Spleen (tissue), 11 donors: ENCODE measurements at regions not wholly inside any gene's neighbourhood (a gene's known extent, or its start where the extent isn't known, plus 50 kb on each side); places are given as distances from the start of the nearest gene placed in this dataset.
"Not testable (repeated sequence)": the region's sequence is repeated elsewhere in the genome, so short reads cannot be mapped to it uniquely, and the experiment has no call there.

Experiments
- DNase-seq: peaks from one replicate; pipeline ENCODE4 v3.0.0-alpha.2; 2020
- H3K27ac ChIP-seq, 8 donors: fragments of 200-600 bp; sonication (generic) in 7 of 8; 1 replicate in 4 of 8; 2 replicates in 4 of 8; pipeline versions ENCODE4 v1.5.0 to v1.8.0; 2016 to 2021; ENCODE audit warnings: inconsistent platforms in 4 of 8, mild to moderate bottlenecking in 4 of 8, moderate library complexity in 1 of 8
- H3K27me3 ChIP-seq, 7 donors: fragments of 200-600 bp; sonication (generic) in 6 of 7; replicated peaks in 1 of 7; 1 replicate in 4 of 7; 2 replicates in 3 of 7; pipeline versions ENCODE4 v1.5.0 to v1.8.0; 2016 to 2021; ENCODE audit warnings: inconsistent platforms in 3 of 7, mild to moderate bottlenecking in 1 of 7
- H3K36me3 ChIP-seq, 6 donors: fragments of 200-600 bp; sonication (generic) in 5 of 6; 1 replicate in 4 of 6; 2 replicates in 2 of 6; pipeline versions ENCODE4 v1.5.0 to v1.8.0; 2016 to 2021; ENCODE audit warnings: inconsistent platforms in 2 of 6
- H3K4me1 ChIP-seq, 6 donors: fragments of 200-600 bp; sonication (generic) in 5 of 6; 1 replicate in 3 of 6; 2 replicates in 3 of 6; pipeline versions ENCODE4 v1.5.0 to v1.8.0; 2016 to 2021; ENCODE audit warnings: inconsistent platforms in 3 of 6
- H3K4me3 ChIP-seq, 8 donors: fragments of 200-600 bp; sonication (generic) in 7 of 8; 1 replicate in 4 of 8; 2 replicates in 4 of 8; pipeline versions ENCODE4 v1.5.0 to v1.8.0; 2016 to 2021; ENCODE audit warnings: inconsistent platforms in 4 of 8, mild to moderate bottlenecking in 4 of 8, moderate library complexity in 2 of 8
- H3K9me3 ChIP-seq, 8 donors: fragments of 200-600 bp; sonication (generic) in 7 of 8; 1 replicate in 4 of 8; 2 replicates in 4 of 8; pipeline versions ENCODE4 v1.5.0 to v1.8.0; 2016 to 2021; ENCODE audit warnings: inconsistent platforms in 4 of 8
- POLR2A ChIP-seq, 3 donors: fragments of 450-650 bp; IDR thresholded peaks; one replicate each; pipeline ENCODE4 v1.5.1; 2017; ENCODE audit warnings: antibody characterized with exemption in 3 of 3, mild to moderate bottlenecking in 1 of 3
- POLR2AphosphoS5 ChIP-seq, 3 donors: sonication (generic); formaldehyde crosslinking; IDR thresholded peaks; one replicate each; pipeline ENCODE4 v1.5.1; 2017; ENCODE audit warnings: antibody characterized with exemption in 3 of 3
- WGBS, 5 donors: extraction: QIAGEN DNeasy Blood & Tissue Kit in 3 of 5; methylation state at CpG; one replicate each; pipeline versions ENCODE4 v1.1.5 to v1.1.7; 2013 to 2018; 5-methylcytosine and 5-hydroxymethylcytosine counted together
- intact Hi-C: fragments of 100-400 bp; cut with DNase I; formaldehyde crosslinking; loops from one replicate; pipeline ENCODE4 v1.15.0; 2023; ENCODE audit warnings: low total_unique reads
- TF ChIP-seq, protein P1 (sequence below), 11 experiments: fragments of 200-600 bp in 7 of 11; fragments of 450-650 bp in 4 of 11; sonication (generic) in 4 of 11; IDR thresholded peaks in 8 of 11; conservative IDR thresholded peaks in 3 of 11; 1 replicate in 7 of 11; 2 replicates in 4 of 11; pipeline versions ENCODE4 v1.4.0 to v1.8.0; 2016 to 2021; ENCODE audit warnings: antibody characterized with exemption in 11 of 11, inconsistent platforms in 4 of 11, mild to moderate bottlenecking in 1 of 11
- donor health status: healthy with polysubstance abuse.
- donor health status: DM: no; HTN: no; CAD: no; lungs with moderate emphysema.
- donor health status: DM: no; HTN: no; CAD: no.
- donor health status: Bipolar disorder and iron deficiency.
- donor health status: healthy.
- donor health status: DM: no; HTN: no; CAD: no.
- donor health status: DM: yes; HTN: yes; CAD: no.

DNA sequence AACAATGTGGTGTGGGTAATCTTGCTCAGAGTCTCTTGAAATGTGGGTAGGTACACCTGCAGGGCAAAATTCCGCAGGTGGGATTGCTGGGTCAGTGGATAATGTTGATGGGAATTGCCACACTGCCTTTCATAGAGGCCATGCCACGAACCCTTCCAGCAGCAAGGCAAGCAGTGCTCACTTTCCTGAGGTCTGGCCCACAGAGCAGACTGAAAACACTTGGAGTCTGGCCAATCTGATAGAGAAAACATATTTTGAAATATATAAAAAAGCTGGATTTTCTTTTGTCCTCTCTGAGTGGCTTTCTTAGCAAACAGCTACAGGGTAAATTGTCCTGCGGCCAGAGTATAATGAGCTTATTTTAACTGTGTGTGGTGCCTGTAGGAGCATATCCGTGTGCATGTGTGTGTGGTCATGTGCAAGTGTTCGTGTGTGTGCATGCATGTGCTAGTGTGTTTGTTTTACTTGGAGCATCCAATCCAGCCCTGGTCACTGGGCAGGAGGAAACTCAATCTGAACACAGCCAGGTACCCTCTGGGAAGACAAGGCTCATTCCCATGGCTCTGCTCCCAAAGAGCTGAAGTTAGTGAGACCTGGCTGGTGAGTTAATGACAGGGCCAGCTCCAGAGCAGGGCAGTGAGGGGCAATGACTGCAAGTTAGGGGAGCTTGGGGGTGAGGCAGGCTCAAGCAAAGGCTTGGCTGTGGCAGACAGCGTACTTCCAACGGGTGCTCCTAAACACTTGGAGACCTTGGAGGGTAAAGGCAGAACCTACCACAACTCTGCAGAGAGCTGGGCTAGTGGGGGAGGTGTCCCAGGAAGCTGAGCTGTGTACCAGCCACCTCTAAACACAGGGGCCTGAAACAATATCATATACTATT, 91.3 kb downstream of the PLXNA1 start:
- WGBS, 5 donors, result 64 to 88% (median 68%) methylated on average over 7 of the region's 7 CpGs
- Histone ChIP-seq H3K27ac (no peak overlapping the region), H3K4me1 (no peaks in the 10 kb centered on the region), H3K27me3 (peaks cover 0 to 31% (median 0%) of the 10 kb centered on the region in 7 donors), H3K36me3 (no peaks in the 10 kb centered on the region), H3K9me3 (no peaks in the 10 kb centered on the region), H3K4me3 (no peak overlapping the region)
- intact Hi-C loops, result no loop called here
- TF ChIP-seq POLR2AphosphoS5 (IDR thresholded peaks at IDR 0.05) (no peak), POLR2A (IDR thresholded peaks at IDR 0.05) (no peak)
- TF ChIP-seq, protein P1, sequence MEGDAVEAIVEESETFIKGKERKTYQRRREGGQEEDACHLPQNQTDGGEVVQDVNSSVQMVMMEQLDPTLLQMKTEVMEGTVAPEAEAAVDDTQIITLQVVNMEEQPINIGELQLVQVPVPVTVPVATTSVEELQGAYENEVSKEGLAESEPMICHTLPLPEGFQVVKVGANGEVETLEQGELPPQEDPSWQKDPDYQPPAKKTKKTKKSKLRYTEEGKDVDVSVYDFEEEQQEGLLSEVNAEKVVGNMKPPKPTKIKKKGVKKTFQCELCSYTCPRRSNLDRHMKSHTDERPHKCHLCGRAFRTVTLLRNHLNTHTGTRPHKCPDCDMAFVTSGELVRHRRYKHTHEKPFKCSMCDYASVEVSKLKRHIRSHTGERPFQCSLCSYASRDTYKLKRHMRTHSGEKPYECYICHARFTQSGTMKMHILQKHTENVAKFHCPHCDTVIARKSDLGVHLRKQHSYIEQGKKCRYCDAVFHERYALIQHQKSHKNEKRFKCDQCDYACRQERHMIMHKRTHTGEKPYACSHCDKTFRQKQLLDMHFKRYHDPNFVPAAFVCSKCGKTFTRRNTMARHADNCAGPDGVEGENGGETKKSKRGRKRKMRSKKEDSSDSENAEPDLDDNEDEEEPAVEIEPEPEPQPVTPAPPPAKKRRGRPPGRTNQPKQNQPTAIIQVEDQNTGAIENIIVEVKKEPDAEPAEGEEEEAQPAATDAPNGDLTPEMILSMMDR (IDR thresholded peaks at IDR 0.05 in 8 of 11, conservative IDR thresholded peaks at IDR 0.05 in 3 of 11), result no peak
- peak; percentile 64 for DNase-seq

DNA sequence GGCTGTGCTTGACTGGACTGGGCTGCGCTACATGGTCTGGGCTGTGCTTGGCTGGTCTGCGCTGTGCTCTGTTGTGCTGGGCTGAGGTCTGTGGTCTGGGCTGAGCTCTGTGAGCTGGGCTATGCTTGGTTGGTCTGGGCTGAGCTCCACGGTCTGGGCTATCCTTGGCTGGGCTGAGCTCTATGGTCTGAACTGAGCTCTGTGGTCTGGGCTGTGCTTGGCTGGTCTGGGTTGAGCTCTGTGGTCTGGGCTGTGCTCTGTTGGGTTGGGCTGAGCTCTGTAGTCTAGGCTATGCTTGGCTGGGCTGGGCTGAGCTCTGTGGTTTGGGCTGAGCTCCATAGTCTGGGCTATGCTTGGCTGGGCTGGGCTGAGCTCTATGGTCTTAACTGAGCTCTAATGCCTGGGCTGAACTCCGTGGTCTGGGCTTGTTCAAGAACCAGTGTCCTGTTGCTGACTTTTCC, 92.0 kb downstream of the PLXNA1 start:
- Histone ChIP-seq H3K4me3 (no peak overlapping the region), H3K9me3 (no peaks in the 10 kb centered on the region), H3K27me3 (peaks cover 0 to 23% (median 0%) of the 10 kb centered on the region in 7 donors), H3K27ac (no peak overlapping the region), H3K4me1 (no peaks in the 10 kb centered on the region), H3K36me3 (no peaks in the 10 kb centered on the region)
- DNase-seq, result peak; percentile 64
- TF ChIP-seq POLR2AphosphoS5 (IDR thresholded peaks at IDR 0.05) (no peak), POLR2A (IDR thresholded peaks at IDR 0.05) (no peak)
- TF ChIP-seq, protein P1 (IDR thresholded peaks at IDR 0.05 in 8 of 11, conservative IDR thresholded peaks at IDR 0.05 in 3 of 11), result no peak
- 25 to 67% (median 51%) methylated on average over 1 to 4 of the region's 4 CpGs for WGBS, 5 donors
- intact Hi-C loops, result no loop called here

DNA sequence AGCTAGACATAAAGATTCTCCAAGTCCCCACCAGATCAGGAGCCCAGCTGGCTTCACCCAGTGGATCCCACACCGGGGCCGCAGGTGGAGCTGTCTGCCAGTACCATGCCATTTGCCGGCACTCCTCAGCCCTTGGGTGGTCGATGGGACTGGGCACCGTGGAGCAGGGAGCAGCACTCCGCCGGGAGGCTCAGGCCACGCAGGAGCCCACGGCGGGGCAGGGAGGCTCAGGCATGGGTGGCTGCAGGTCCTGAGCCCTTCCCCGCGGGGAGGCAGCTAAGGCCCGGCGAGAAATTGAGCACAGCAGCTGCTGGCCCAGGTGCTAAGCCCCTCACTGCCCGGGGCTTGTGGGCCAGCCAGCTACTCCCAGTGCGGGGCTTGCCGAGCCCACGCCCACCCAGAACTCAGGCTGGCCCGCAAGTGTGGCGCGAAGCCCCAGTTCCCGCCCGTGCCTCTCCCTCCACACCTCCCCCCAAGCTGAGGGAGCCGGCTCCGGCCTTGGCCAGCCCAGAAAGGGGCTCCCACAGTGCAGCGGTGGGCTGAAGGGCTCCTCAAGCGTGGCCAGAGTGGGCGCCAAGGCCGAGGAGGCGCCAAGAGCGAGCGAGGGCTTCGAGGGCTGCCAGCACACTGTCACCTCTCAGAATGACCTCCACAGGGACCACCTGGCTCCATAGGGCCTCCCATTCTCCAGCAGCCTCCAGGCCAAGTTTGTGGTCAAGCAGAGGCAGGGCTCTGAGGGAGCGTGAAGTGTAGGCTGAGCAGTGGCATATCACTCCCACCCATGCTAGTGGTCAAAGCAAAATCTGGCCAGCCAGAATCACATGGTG, 93.5 kb downstream of the PLXNA1 start:
- H3K27ac ChIP-seq, H3K4me3 ChIP-seq, H3K4me1 ChIP-seq, intact Hi-C loops, H3K9me3 ChIP-seq, H3K36me3 ChIP-seq: not testable (repeated sequence)
- WGBS, 5 donors, result 92 to 97% (median 94%) methylated on average over 10 to 34 of the region's 34 CpGs
- DNase-seq, result peak; percentile 65
- H3K27me3 ChIP-seq, result peaks cover 0 to 12% (median 0%) of the 10 kb centered on the region in 7 donors

DNA sequence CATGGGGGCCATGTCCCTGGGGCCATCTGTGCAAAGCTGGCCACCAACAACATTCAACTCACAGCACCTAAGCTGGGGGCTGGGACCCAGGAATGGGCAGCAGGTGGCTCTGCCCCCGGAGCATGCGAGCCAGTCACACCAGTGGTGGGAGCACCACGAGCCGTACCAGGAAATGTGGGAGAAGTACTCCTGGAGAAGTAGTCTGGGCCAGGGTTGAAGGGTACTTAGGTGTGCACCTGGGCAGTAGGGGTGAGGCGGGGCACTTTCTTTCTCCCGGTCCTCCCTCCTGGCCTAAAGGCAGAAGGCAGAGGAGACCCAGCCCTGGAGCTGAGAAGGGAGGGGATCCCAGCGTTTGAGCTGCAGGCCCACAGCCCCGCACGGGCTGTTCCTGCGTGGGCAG, 94.2 kb downstream of the PLXNA1 start:
- DNase-seq, result peak; percentile 58
- H3K27ac ChIP-seq, result no peak overlapping the region
- 90 to 97% (median 92%) methylated on average over 10 of the region's 10 CpGs for WGBS, 5 donors
- no peaks in the 10 kb centered on the region for H3K9me3 ChIP-seq
- H3K4me3 ChIP-seq, result no peak overlapping the region
- no peaks in the 10 kb centered on the region for H3K4me1 ChIP-seq
- peaks cover 0 to 12% (median 0%) of the 10 kb centered on the region in 7 donors for H3K27me3 ChIP-seq
- no peaks in the 10 kb centered on the region for H3K36me3 ChIP-seq
- TF ChIP-seq, protein P1 (IDR thresholded peaks at IDR 0.05 in 8 of 11, conservative IDR thresholded peaks at IDR 0.05 in 3 of 11), result no peak
- TF ChIP-seq POLR2A (IDR thresholded peaks at IDR 0.05), result no peak
- no peak for TF ChIP-seq POLR2AphosphoS5 (IDR thresholded peaks at IDR 0.05)
- intact Hi-C loops, result no loop called here
